HCT116 (cell line): ENCODE measurements at regions not wholly inside any gene's neighbourhood (a gene's known extent, or its start where the extent isn't known, plus 50 kb on each side); places are given as distances from the start of the nearest gene placed in this dataset.

Experiments used
- ATAC-seq: fragments of 200-7000 bp; cut with Tn5 transposase; 2 replicates; pipeline ENCODE4 v1.9.1; 2020; ENCODE audit warnings: mild to moderate bottlenecking, moderate library complexity
- BruUV-seq: library from RNA; stranded (reverse); fragments of 400-500 nt; replicated peaks from 2 replicates; lab custom pipeline; 2021; lab: Mats Ljungman, UMichigan
- CTCF ChIA-PET: fragments of 300-600 bp; sonication (Branson Sonifier 250); formaldehyde crosslinking; loops from one replicate; lab custom pipeline; 2021; ENCODE audit warnings: antibody characterized with exemption; lab: Charles Lee
- POLR2A ChIA-PET: fragments of 300-600, 350-600 bp; sonication (Branson Sonifier 250); formaldehyde crosslinking; loops from one replicate; lab custom pipeline; 2021; ENCODE audit warnings: antibody characterized with exemption; lab: Charles Lee
- RAD21 ChIA-PET, 2 experiments: fragments of 300-600 bp; sonication (Branson Sonifier 250); formaldehyde crosslinking; loops; one replicate each; lab custom pipeline; 2023; ENCODE audit warnings: low total read pairs in 2 of 2; ENCODE audit not compliant: uncharacterized antibody in 2 of 2, unreplicated experiment in 2 of 2, low non-redundant PET in 1 of 2; lab: Charles Lee
- DNase-seq: peaks from one replicate; pipeline ENCODE4 v3.0.0-alpha.2; 2010; ENCODE audit warnings: low read depth, low spot score
- H2AFZ ChIP-seq: fragments of 200-600 bp; shearing (Covaris generic), sonication (generic); 2 replicates; pipeline ENCODE4 v1.6.1; 2017; ENCODE audit warnings: low read depth, mixed run types, mixed read lengths, antibody characterized with exemption, low read length; ENCODE audit not compliant: poor library complexity, severe bottlenecking
- H3K27ac ChIP-seq: 2 replicates; pipeline ENCODE4 v1.5.1; 2012; ENCODE audit warnings: low read depth, low read length
- H3K27me3 ChIP-seq: fragments of 200-600 bp; sonication (generic); 2 replicates; pipeline ENCODE4 v1.6.1; 2016; ENCODE audit warnings: mixed run types, low read length, mixed read lengths; ENCODE audit not compliant: insufficient read depth
- H3K36me3 ChIP-seq, 2 experiments: fragments of 200-500 bp in 1 of 2; fragments of 200-600 bp in 1 of 2; sonication (Bioruptor generic) in 1 of 2; sonication (generic) in 1 of 2; 2 replicates each; pipeline versions ENCODE4 v1.5.1 to v1.6.1; 2014 to 2016; ENCODE audit warnings: low read length in 2 of 2, inconsistent platforms in 1 of 2, mixed read lengths in 1 of 2, mixed run types in 1 of 2; ENCODE audit not compliant: insufficient read depth in 2 of 2, control insufficient read depth in 1 of 2
- H3K4me1 ChIP-seq, 2 experiments: fragments of 200-600 bp in 1 of 2; sonication (generic) in 1 of 2; 2 replicates each; pipeline versions ENCODE4 v1.5.1 to v1.6.1; 2012 to 2017; ENCODE audit warnings: low read length in 2 of 2, inconsistent platforms in 1 of 2, mild to moderate bottlenecking in 1 of 2, mixed read lengths in 1 of 2, mixed run types in 1 of 2, moderate library complexity in 1 of 2; ENCODE audit not compliant: insufficient read depth in 2 of 2, control insufficient read depth in 1 of 2
- H3K4me2 ChIP-seq: fragments of 200-600 bp; sonication (generic); 2 replicates; pipeline ENCODE4 v1.6.1; 2017; ENCODE audit warnings: mixed run types, low read length, mixed read lengths
- H3K4me3 ChIP-seq, 2 experiments: fragments of 200-600 bp in 1 of 2; sonication (generic) in 1 of 2; replicated peaks in 1 of 2; 2 replicates each; pipeline ENCODE4 v1.5.1; 2011 to 2016; ENCODE audit warnings: low read length in 2 of 2, control low read depth in 1 of 2, low read depth in 1 of 2, mild to moderate bottlenecking in 1 of 2, mixed read lengths in 1 of 2, mixed run types in 1 of 2
- H3K79me2 ChIP-seq: fragments of 200-600 bp; sonication (generic); 2 replicates; pipeline ENCODE4 v1.6.1; 2017; ENCODE audit warnings: mild to moderate bottlenecking, mixed run types, low read length, moderate library complexity, mixed read lengths; ENCODE audit not compliant: insufficient read depth
- H3K9ac ChIP-seq: fragments of 200-600 bp; sonication (generic); 2 replicates; pipeline ENCODE4 v1.6.1; 2016; ENCODE audit warnings: low read length, mixed read lengths
- H3K9me2 ChIP-seq: fragments of 200-600 bp; sonication (generic), shearing (Covaris generic); 2 replicates; pipeline ENCODE4 v1.6.1; 2017; ENCODE audit warnings: mixed run types, mild to moderate bottlenecking, moderate library complexity; ENCODE audit not compliant: insufficient read depth
- H3K9me3 ChIP-seq, 2 experiments: fragments of 200-500 bp in 1 of 2; fragments of 200-600 bp in 1 of 2; sonication (Bioruptor generic) in 1 of 2; sonication (generic) in 1 of 2; 2 replicates each; pipeline ENCODE4 v1.6.1; 2014 to 2017; ENCODE audit warnings: low read length in 2 of 2, mixed read lengths in 2 of 2, inconsistent platforms in 1 of 2, low read depth in 1 of 2, mild to moderate bottlenecking in 1 of 2, mixed run types in 1 of 2, moderate library complexity in 1 of 2; ENCODE audit not compliant: control insufficient read depth in 1 of 2, insufficient read depth in 1 of 2
- H4K20me1 ChIP-seq: fragments of 200-600 bp; sonication (generic), shearing (Covaris generic); 2 replicates; pipeline ENCODE4 v1.6.1; 2017; ENCODE audit warnings: mixed run types, mild to moderate bottlenecking, moderate library complexity; ENCODE audit not compliant: insufficient read depth
- CBX3 ChIP-seq: IDR thresholded peaks from 2 replicates; pipeline ENCODE4 v1.6.1; 2012; ENCODE audit warnings: low read depth
- CEBPB ChIP-seq: IDR thresholded peaks from 2 replicates; pipeline ENCODE4 v1.6.1; 2012; ENCODE audit warnings: low read depth
- CTCF ChIP-seq, 3 experiments: fragments of 200-600 bp in 1 of 3; sonication (generic) in 1 of 3; IDR thresholded peaks in 2 of 3; conservative IDR thresholded peaks in 1 of 3; 2 replicates each; pipeline ENCODE4 v1.5.1; 2012 to 2017; ENCODE audit warnings: low read depth in 2 of 3, low read length in 2 of 3, antibody characterized with exemption in 1 of 3, borderline replicate concordance in 1 of 3, control low read depth in 1 of 3, mild to moderate bottlenecking in 1 of 3, mixed read lengths in 1 of 3, mixed run types in 1 of 3, moderate library complexity in 1 of 3; ENCODE audit not compliant: insufficient read depth in 1 of 3
- ELF1 ChIP-seq: IDR thresholded peaks from 2 replicates; pipeline ENCODE4 v1.6.1; 2012; ENCODE audit warnings: low read depth, borderline replicate concordance
- EZH2 ChIP-seq: fragments of 200-600 bp; sonication (generic); IDR thresholded peaks from 2 replicates; pipeline ENCODE4 v1.6.1; 2017; ENCODE audit warnings: antibody characterized with exemption, mixed run types
- EZH2phosphoT487 ChIP-seq: fragments of 200-600 bp; IDR thresholded peaks from 2 replicates; pipeline ENCODE4 v1.6.1; 2018; ENCODE audit warnings: antibody characterized with exemption, borderline replicate concordance
- FOSL1 ChIP-seq: IDR thresholded peaks from 2 replicates; pipeline ENCODE4 v1.6.1; 2012; ENCODE audit warnings: low read depth
- JUND ChIP-seq: IDR thresholded peaks from 2 replicates; pipeline ENCODE4 v1.6.1; 2012
- MAX ChIP-seq: IDR thresholded peaks from 2 replicates; pipeline ENCODE4 v1.6.1; 2012
- POLR2A ChIP-seq: IDR thresholded peaks from 2 replicates; pipeline ENCODE4 v1.7.0; 2011; ENCODE audit warnings: borderline replicate concordance; ENCODE audit not compliant: insufficient read depth, insufficient read length; ENCODE audit errors: extremely low read depth
- POLR2AphosphoS5 ChIP-seq: IDR thresholded peaks from 2 replicates; pipeline ENCODE4 v1.6.1; 2011; ENCODE audit warnings: mild to moderate bottlenecking, low read depth, low read length, moderate library complexity
- RAD21 ChIP-seq: IDR thresholded peaks from 2 replicates; pipeline ENCODE4 v1.6.1; 2012; ENCODE audit warnings: low read depth, mild to moderate bottlenecking
- SIN3A ChIP-seq: IDR thresholded peaks from 2 replicates; pipeline ENCODE4 v1.6.1; 2012; ENCODE audit warnings: low read depth
- SP1 ChIP-seq: IDR thresholded peaks from 2 replicates; pipeline ENCODE4 v1.6.1; 2012; ENCODE audit warnings: low read depth
- SRF ChIP-seq: IDR thresholded peaks from 2 replicates; pipeline ENCODE4 v1.6.1; 2012; ENCODE audit warnings: low read depth
- TCF7L2 ChIP-seq: IDR thresholded peaks from 2 replicates; pipeline ENCODE4 v1.7.0; 2011; ENCODE audit warnings: borderline replicate concordance, inconsistent platforms; ENCODE audit not compliant: insufficient read depth, insufficient read length; ENCODE audit errors: extremely low read depth
- YY1 ChIP-seq: IDR thresholded peaks from 2 replicates; pipeline ENCODE4 v1.6.1; 2011; ENCODE audit warnings: low read length, low read depth, moderate library complexity, mild to moderate bottlenecking; ENCODE audit not compliant: insufficient replicate concordance; ENCODE audit errors: extremely low read depth
- ZFX ChIP-seq: fragments of 450-650 bp; IDR thresholded peaks from 2 replicates; pipeline ENCODE4 v1.6.1; 2017
- ZNF274 ChIP-seq: fragments of 200-500 bp; sonication (Bioruptor generic); IDR thresholded peaks from 2 replicates; pipeline ENCODE4 v1.6.1; 2014; ENCODE audit warnings: mild to moderate bottlenecking, low read depth, low read length, inconsistent platforms
- intact Hi-C: fragments of 100-400 bp; cut with micrococcal nuclease; formaldehyde crosslinking; loops from 2 replicates; pipeline ENCODE4 v1.10.0; 2022
- TF ChIP-seq, protein P1 (sequence below): IDR thresholded peaks from 2 replicates; pipeline ENCODE4 v1.6.1; 2012

GRCh38 chr2:142189501-142189900 is 58.7 kb upstream of the LRP1B start:
- intact Hi-C loops: no loop called here
- Histone ChIP-seq H3K36me3 (no peaks in the 10 kb centered on the region), H3K4me2 (no peak overlapping the region), H3K4me1 (peaks cover 10 to 34% of the 10 kb centered on the region in 2 experiments; a peak in 3 of 4 replicates), H3K27ac (no peak overlapping the region), H3K27me3 (no peaks in the 10 kb centered on the region), H2AFZ (no peak overlapping the region), H3K4me3 (no peak overlapping the region), H4K20me1 (no peaks in the 10 kb centered on the region), H3K79me2 (no peaks in the 10 kb centered on the region), H3K9ac (no peak overlapping the region), H3K9me2 (no peaks in the 10 kb centered on the region), H3K9me3 (no peaks in the 10 kb centered on the region)
- DNase-seq (no peak), ATAC-seq (no peak)
- TF ChIP-seq CBX3 (no peak), ZNF274 (no peak), EZH2 (no peak), FOSL1 (no peak), EZH2phosphoT487 (no peak), CEBPB (no peak), ZFX (no peak), ELF1 (no peak), SRF (no peak), POLR2AphosphoS5 (no peak), POLR2A (no peak), MAX (no peak), CTCF (IDR thresholded peaks at IDR 0.05 in 2 of 3, conservative IDR thresholded peaks at IDR 0.05 in 1 of 3; ENCODE audit: borderline replicate concordance in 1 of 3, insufficient read depth in 1 of 3, low read depth in 2 of 3, low read length in 2 of 3) (no peak), SIN3A (no peak), YY1 (no peak), JUND (no peak), SP1 (no peak), TCF7L2 (no peak), RAD21 (no peak)
- TF ChIP-seq, protein P1, sequence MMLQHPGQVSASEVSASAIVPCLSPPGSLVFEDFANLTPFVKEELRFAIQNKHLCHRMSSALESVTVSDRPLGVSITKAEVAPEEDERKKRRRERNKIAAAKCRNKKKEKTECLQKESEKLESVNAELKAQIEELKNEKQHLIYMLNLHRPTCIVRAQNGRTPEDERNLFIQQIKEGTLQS: no peak
- CTCF ChIA-PET: no interaction called here
- no TSS peak for BruUV-seq
- RAD21 ChIA-PET: no interaction called here
- POLR2A ChIA-PET: no interaction called here
